HEK293 (cell line): ENCODE measurements at regions not wholly inside any gene's neighbourhood (a gene's known extent, or its start where the extent isn't known, plus 50 kb on each side); places are given as distances from the start of the nearest gene placed in this dataset.

Experiments
- GLIS2 ChIP-seq: fragments of 450-650 bp; formaldehyde crosslinking; IDR thresholded peaks from 2 replicates; pipeline ENCODE4 v1.5.1; 2016; ENCODE audit warnings: missing biosample characterization, missing genetic modification characterization
- KLF9 ChIP-seq: fragments of 450-650 bp; formaldehyde crosslinking; IDR thresholded peaks from 2 replicates; pipeline ENCODE4 v1.5.1; 2016; ENCODE audit warnings: missing biosample characterization, missing genetic modification characterization, low read depth
- TSHZ1 ChIP-seq: fragments of 450-650 bp; formaldehyde crosslinking; IDR thresholded peaks from 2 replicates; pipeline ENCODE4 v1.5.1; 2016; ENCODE audit warnings: missing biosample characterization, missing genetic modification characterization, borderline replicate concordance
- YY1 ChIP-seq: fragments of 450-650 bp; formaldehyde crosslinking; IDR thresholded peaks from 2 replicates; pipeline ENCODE4 v1.5.1; 2018; ENCODE audit warnings: missing biosample characterization, missing genetic modification characterization
- YY2 ChIP-seq: fragments of 450-650 bp; formaldehyde crosslinking; IDR thresholded peaks from 2 replicates; pipeline ENCODE4 v1.5.1; 2016; ENCODE audit warnings: missing biosample characterization, missing genetic modification characterization
- ZBTB7A ChIP-seq: fragments of 450-650 bp; formaldehyde crosslinking; IDR thresholded peaks from 2 replicates; pipeline ENCODE4 v1.5.1; 2016; ENCODE audit warnings: low read depth, missing biosample characterization, missing genetic modification characterization
- ZFP37 ChIP-seq: fragments of 450-650 bp; formaldehyde crosslinking; IDR thresholded peaks from 2 replicates; pipeline ENCODE4 v1.5.1; 2016; ENCODE audit warnings: missing biosample characterization, missing genetic modification characterization
- ZNF10 ChIP-seq: fragments of 450-650 bp; formaldehyde crosslinking; IDR thresholded peaks from 2 replicates; pipeline ENCODE4 v1.5.1; 2017; ENCODE audit warnings: missing biosample characterization, missing genetic modification characterization
- ZNF2 ChIP-seq: fragments of 450-650 bp; formaldehyde crosslinking; IDR thresholded peaks from 2 replicates; pipeline ENCODE4 v1.5.1; 2016; ENCODE audit warnings: missing biosample characterization, missing genetic modification characterization
- ZNF335 ChIP-seq: fragments of 450-650 bp; formaldehyde crosslinking; conservative IDR thresholded peaks from 2 replicates; pipeline ENCODE4 v1.5.1; 2016; ENCODE audit warnings: missing biosample characterization, missing genetic modification characterization
- ZNF423 ChIP-seq: fragments of 450-650 bp; formaldehyde crosslinking; IDR thresholded peaks from 2 replicates; pipeline ENCODE4 v1.5.1; 2016; ENCODE audit warnings: missing biosample characterization, missing genetic modification characterization
- ZNF501 ChIP-seq: fragments of 450-650 bp; formaldehyde crosslinking; IDR thresholded peaks from 2 replicates; pipeline ENCODE4 v1.5.1; 2016; ENCODE audit warnings: missing biosample characterization, missing genetic modification characterization
- ZNF518A ChIP-seq: fragments of 450-650 bp; formaldehyde crosslinking; conservative IDR thresholded peaks from 2 replicates; pipeline ENCODE4 v1.5.1; 2016; ENCODE audit warnings: low read depth, missing biosample characterization, missing genetic modification characterization
- ZNF549 ChIP-seq: fragments of 450-650 bp; IDR thresholded peaks from 2 replicates; pipeline ENCODE4 v1.5.1; 2018; ENCODE audit warnings: missing biosample characterization, missing genetic modification characterization, mild to moderate bottlenecking, inconsistent platforms, moderate library complexity
- ZNF560 ChIP-seq: fragments of 450-650 bp; formaldehyde crosslinking; IDR thresholded peaks from 2 replicates; pipeline ENCODE4 v1.5.1; 2017; ENCODE audit warnings: missing biosample characterization, missing genetic modification characterization, borderline replicate concordance
- ZNF600 ChIP-seq: fragments of 450-650 bp; formaldehyde crosslinking; IDR thresholded peaks from 2 replicates; pipeline ENCODE4 v1.5.1; 2016; ENCODE audit warnings: missing biosample characterization, missing genetic modification characterization
- ZNF660 ChIP-seq: fragments of 450-650 bp; IDR thresholded peaks from 2 replicates; pipeline ENCODE4 v1.5.1; 2018; ENCODE audit warnings: missing biosample characterization, mild to moderate bottlenecking, missing genetic modification characterization
- TF ChIP-seq, protein P1 (sequence below): fragments of 450-650 bp; formaldehyde crosslinking; IDR thresholded peaks from 2 replicates; pipeline ENCODE4 v1.5.1; 2017; ENCODE audit warnings: missing biosample characterization, missing genetic modification characterization
- TF ChIP-seq, protein P2 (sequence below): fragments of 450-650 bp; formaldehyde crosslinking; IDR thresholded peaks from 2 replicates; pipeline ENCODE4 v1.5.1; 2016; ENCODE audit warnings: missing biosample characterization, missing genetic modification characterization
- TF ChIP-seq, protein P3 (sequence below): fragments of 450-650 bp; formaldehyde crosslinking; optimal IDR thresholded peaks from 2 replicates; pipeline ENCODE3; 2016; ENCODE audit warnings: missing biosample characterization, mild to moderate bottlenecking, missing genetic modification characterization

DNA sequence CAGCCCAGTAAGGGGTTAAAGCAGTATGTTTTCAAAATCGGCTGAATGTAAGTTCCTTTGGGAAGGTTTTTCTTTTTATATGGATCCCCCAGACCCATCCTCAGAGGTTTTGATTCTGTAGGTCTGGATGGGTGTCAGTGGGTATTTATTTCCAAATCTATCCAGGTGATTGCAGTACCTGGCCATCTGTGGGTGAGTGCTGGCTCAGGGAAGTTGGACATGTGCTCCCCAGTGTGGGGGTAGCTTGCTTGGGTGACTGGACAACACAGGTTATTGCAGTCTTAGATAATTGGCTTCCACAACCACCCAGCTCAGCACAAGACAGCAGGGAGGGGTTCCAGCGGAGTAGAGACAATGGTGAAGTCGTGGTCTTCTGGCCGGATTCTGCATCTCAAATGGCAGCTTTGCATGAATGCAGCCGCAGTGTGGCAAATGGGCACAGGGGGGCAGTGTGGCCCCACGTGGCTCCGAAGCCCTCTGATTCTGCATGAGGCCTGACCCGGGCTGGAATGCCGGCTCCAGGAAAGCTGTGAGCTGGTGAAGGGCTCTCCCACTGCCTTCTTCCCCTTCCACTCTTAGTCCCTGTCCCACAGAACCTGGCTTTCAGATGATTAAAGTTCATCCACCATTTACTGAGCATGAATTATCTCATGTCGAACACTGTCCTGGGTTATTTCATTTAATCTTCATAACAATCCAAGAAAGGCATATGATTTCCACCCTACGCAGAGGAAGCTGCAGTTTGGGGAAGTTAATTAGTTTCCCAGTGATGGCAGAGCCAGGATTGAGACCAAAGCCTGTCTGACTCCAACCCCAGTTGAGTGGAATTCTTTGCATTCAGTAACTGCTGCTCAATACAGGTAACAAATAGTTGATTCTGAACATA, 64.5 kb upstream of the SYPL1 start (continued):
- no peak for TF ChIP-seq KLF9 (tag by site-specific recombination)
- TF ChIP-seq, protein P1, sequence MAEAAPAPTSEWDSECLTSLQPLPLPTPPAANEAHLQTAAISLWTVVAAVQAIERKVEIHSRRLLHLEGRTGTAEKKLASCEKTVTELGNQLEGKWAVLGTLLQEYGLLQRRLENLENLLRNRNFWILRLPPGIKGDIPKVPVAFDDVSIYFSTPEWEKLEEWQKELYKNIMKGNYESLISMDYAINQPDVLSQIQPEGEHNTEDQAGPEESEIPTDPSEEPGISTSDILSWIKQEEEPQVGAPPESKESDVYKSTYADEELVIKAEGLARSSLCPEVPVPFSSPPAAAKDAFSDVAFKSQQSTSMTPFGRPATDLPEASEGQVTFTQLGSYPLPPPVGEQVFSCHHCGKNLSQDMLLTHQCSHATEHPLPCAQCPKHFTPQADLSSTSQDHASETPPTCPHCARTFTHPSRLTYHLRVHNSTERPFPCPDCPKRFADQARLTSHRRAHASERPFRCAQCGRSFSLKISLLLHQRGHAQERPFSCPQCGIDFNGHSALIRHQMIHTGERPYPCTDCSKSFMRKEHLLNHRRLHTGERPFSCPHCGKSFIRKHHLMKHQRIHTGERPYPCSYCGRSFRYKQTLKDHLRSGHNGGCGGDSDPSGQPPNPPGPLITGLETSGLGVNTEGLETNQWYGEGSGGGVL (tag by site-specific recombination), result no peak
- 0 out of 2 replicates have a peak, but pooled peaks have one; percentile 44 for TF ChIP-seq ZNF10 (tag by site-specific recombination)
- peak; percentile 47; the same call in 1 of the 2 replicates for TF ChIP-seq ZNF600 (tag by site-specific recombination)
- TF ChIP-seq, protein P2, sequence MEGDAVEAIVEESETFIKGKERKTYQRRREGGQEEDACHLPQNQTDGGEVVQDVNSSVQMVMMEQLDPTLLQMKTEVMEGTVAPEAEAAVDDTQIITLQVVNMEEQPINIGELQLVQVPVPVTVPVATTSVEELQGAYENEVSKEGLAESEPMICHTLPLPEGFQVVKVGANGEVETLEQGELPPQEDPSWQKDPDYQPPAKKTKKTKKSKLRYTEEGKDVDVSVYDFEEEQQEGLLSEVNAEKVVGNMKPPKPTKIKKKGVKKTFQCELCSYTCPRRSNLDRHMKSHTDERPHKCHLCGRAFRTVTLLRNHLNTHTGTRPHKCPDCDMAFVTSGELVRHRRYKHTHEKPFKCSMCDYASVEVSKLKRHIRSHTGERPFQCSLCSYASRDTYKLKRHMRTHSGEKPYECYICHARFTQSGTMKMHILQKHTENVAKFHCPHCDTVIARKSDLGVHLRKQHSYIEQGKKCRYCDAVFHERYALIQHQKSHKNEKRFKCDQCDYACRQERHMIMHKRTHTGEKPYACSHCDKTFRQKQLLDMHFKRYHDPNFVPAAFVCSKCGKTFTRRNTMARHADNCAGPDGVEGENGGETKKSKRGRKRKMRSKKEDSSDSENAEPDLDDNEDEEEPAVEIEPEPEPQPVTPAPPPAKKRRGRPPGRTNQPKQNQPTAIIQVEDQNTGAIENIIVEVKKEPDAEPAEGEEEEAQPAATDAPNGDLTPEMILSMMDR (tag by site-specific recombination), result peak; percentile 95
- no peak for TF ChIP-seq ZNF423 (tag by site-specific recombination)
- no peak for TF ChIP-seq ZNF560 (tag by site-specific recombination)
- 0 out of 2 replicates have a peak, but pooled peaks have one; percentile 12 for TF ChIP-seq GLIS2 (tag by site-specific recombination)
- 0 out of 2 replicates have a peak, but pooled peaks have one; percentile 22 for TF ChIP-seq ZFP37 (tag by site-specific recombination)
- 0 out of 2 replicates have a peak, but pooled peaks have one; percentile 60 for TF ChIP-seq YY2 (tag by site-specific recombination)
- peak; percentile 85 for TF ChIP-seq ZNF660 (tag by site-specific recombination)
- peak; percentile 48; the same call in 1 of the 2 replicates for TF ChIP-seq ZNF2
- TF ChIP-seq ZBTB7A, result no peak
- TF ChIP-seq, protein P3, sequence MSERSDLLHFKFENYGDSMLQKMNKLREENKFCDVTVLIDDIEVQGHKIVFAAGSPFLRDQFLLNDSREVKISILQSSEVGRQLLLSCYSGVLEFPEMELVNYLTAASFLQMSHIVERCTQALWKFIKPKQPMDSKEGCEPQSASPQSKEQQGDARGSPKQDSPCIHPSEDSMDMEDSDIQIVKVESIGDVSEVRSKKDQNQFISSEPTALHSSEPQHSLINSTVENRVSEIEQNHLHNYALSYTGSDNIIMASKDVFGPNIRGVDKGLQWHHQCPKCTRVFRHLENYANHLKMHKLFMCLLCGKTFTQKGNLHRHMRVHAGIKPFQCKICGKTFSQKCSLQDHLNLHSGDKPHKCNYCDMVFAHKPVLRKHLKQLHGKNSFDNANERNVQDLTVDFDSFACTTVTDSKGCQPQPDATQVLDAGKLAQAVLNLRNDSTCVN (tag by site-specific recombination), result no peak
- TF ChIP-seq ZNF549 (tag by site-specific recombination), result no peak
- TF ChIP-seq ZNF518A (tag by site-specific recombination), result no peak
- 0 out of 2 replicates have a peak, but pooled peaks have one; percentile 31 for TF ChIP-seq YY1 (tag by site-specific recombination)
- 0 out of 2 replicates have a peak, but pooled peaks have one; percentile 39 for TF ChIP-seq ZNF501 (tag by site-specific recombination)
- TF ChIP-seq ZNF335, result peak; percentile 34; the same call in 1 of the 2 replicates
- TF ChIP-seq TSHZ1 (tag by site-specific recombination), result no peak
